HG02852 (cell line): ENCODE measurements at regions not wholly inside any gene's neighbourhood (a gene's known extent, or its start where the extent isn't known, plus 50 kb on each side); places are given as distances from the start of the nearest gene placed in this dataset.

Experiments used
- ATAC-seq: cut with Tn5 transposase; IDR thresholded peaks from one replicate; pipeline ENCODE4 v1.9.1; 2021; ENCODE audit warnings: mild to moderate bottlenecking, moderate library complexity; ENCODE audit not compliant: unreplicated experiment

DNA sequence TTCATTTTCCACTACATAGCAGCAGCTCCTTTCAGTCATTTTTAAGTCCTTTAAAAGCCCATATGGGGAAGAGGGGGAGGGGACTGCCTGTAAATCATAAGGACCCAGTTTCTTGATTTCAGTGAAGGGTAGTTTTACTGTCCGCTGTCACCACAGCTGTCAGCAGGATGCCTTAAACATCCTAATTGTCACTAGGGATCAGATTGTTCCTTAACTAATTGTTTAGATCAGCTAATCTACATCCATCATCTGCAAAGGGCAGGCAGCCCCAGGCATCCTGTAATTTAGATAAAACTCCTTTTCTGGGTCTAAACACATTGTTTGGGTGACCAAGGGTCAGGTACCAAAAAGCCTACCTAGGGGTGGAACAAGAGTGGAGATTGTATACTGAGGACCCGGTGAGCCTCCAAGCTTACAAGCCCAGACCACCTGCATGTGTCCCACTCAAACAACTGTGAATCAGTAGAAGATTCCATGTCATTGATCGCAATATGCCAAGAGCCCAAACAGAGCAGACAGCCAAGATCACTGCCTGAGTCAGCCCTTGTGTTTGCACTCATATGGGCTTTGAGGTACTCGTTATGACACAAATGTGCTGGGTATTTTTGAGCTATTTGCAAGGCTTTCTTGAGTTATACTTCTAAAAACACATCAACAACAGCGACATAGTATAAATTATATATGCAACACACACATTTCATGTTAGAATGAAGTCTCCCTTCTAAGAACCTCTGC lies 198.7 kb upstream of the CEP162 start:
- ATAC-seq = no peak

DNA sequence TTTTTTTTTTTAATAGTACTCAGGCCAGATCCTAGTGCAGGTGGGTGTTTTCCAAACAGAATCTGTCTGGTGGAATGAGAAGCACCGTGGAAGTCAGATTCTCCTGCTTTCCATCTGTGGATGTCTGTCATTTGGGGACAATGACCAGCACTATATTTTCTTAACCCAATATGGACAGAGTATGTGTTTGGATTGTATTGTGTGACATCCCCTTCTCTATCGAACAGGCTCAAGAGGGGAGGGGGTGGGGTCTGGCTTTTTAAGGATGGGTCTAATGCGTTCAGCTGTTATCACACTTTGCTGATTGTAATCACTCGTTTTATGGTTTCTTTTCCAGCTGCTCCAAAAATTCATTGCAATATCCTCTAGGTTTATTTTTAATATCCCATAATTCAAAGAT lies 197.5 kb upstream of the CEP162 start:
- ATAC-seq = no peak

DNA sequence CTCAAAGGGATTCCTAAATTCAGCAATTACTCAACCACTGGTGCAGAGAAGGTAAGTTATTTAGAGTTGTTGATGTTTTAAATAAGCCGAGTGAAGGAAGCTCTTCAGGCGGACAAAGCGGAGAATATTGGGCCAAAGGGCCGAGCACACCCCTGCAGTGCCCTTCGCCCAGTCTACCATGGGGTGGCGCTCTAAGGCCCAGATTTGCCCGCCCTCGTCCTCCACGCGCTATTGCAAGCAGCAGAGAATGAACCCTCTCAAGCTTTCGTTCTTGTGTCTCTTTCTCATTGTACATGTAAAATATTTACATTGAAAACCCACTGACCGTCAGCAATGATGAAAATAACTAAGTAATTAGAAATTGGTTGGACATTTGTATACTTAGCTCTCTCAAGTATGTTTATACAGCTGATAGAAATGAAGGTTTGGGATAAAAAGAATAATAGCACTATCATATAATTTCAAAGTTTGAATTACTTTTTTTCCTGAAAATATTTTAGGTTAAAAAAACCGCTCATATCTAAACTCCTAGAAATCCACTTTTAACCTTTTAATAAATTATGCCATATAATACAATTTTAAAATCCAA lies 195.0 kb upstream of the CEP162 start:
- peak; percentile 67 for ATAC-seq

DNA sequence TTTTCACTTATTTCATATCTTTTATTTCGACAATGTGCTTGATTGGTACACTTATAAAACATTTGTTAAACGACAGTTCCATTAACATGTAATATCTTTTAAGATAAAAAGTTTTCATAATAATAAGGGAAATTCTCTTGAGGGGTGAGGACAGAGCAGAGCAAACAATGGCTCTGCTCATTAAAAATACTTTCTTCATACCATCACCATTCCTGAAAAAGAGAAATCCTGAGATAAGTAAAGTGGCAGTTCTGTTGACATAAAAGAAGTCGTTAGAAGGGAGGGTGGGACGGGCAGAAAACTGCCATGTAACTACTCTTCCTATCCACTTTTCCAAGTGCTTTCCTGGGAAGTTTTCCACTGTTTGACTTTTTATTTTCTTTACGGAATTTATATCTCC lies 193.6 kb upstream of the CEP162 start:
- no peak for ATAC-seq

DNA sequence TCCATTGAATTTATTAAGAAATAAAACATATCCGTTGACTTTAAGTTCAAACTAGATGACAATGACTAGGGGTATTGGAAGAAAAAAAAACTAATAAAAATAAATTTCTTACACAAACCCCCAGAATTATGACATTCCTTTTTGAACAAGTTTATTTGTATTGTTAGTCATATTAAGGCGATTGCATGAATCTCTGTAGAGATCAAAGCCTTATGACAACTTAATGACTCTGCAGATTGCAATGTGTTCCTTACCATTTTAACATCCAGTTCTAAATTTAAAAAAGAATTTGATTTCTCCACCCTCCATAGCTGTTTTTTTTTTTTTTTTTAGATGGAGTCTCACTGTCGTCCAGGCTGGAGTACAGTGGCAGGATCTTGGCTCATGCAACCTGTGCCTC lies 189.8 kb upstream of the CEP162 start:
- ATAC-seq = no peak

DNA sequence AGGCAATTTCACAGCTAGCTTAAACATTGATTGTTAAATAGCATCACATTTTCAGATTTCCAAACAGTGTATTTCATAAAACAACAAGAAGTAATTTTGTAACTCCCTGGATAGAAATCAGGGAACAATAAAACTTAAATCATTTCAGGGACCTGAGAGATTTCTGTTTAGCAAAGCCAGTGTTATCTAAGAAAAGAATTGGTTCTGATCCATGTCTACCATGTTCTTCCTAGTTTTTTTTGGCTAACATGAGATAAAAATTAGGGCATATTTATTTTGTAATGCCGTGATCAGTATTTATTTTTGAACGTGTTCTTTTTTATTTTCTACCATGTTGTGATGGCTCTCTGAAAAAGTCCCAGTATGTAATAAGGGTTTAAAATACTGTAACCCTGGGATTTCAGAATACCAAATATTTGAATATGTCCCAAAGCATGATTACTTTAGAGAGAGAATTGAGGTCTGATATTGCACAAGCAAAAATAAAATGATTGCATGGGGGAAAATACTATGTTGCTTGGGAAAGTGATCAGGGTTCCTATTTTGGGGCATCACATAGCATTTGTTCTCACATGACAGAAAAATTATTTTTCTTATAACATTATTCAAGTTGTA lies 188.7 kb upstream of the CEP162 start:
- ATAC-seq = no peak

DNA sequence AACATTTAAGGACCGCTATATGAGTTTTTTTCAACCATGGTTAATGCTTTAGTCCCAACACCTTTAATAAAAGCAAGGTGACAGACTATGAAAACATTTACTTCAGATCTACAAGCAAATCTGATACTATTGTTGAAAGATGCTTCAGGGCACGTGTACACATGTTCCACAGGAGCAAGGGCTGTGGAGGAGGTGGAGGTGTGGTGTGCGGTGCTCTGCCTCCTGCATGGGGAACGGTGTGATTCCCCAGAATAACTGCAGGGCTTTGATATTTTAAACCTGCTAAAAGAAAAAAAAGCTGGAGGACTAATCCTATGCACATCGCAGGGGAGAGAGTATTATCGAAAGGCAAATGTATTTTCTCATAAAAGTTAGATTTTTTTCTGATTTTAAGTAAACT lies 188.1 kb upstream of the CEP162 start:
- no peak for ATAC-seq

DNA sequence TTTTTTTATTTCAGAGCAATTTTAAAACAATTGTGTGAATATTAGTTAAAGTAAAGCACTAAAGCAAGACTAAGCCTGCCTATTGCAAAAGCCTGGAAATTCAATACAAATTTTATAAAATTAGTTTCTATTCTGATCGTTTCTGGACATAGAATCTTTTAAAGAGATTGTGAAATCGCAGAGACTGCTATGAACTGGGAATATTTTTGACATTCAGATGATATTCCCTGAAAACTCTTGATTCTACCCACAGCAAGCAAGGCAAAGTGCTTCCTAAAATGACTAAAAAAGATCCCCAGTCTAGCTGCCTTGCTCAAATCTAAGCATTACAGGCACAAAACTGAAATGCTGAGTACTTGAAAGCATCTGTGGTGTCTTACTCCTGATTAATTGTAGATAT lies 187.6 kb upstream of the CEP162 start:
- ATAC-seq = no peak

DNA sequence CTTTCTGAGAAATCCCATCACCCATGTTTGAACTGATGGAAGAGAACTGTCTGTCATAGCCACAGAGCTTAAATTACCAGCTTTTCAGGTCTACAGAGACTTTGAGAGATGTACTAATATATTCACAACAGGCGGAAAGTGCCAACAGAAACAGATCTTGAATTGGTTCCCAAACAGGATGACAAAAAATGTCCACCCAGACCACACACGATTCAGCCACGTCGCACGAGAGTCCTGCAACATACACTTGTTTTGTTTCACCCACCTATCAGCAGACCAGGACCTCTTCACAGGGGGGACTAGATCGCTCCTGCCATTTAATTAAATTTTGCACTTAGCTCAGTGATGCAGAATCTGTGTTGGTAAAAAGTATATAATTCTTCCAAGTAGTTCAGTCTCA lies 187.1 kb upstream of the CEP162 start:
- ATAC-seq = no peak

DNA sequence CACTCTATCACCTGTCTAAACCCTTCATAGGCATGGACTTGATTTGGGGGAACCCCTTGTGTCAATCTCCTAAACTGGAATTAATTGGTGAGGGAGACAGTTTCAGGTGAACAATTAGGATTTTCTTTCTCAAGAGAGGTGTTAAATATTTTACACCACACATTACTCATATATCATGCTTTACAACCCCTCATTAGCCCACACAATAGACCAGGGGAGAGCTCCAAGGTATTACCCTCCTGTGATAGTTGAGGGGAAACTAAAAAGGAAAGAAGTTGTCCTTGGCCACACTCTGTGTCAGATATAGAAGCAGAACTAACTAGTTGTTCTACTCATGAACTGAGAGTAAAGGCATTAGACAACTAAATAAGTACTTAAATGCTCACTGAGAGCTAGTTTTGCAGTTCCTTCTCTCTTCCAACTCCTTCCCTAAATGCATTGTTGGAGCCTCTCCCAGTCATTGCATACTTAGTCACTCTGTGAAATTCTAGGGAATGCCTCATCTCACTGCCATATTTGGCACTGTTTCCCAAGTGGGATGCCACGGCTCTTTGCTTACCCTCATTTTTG lies 183.7 kb upstream of the CEP162 start:
- no peak for ATAC-seq

DNA sequence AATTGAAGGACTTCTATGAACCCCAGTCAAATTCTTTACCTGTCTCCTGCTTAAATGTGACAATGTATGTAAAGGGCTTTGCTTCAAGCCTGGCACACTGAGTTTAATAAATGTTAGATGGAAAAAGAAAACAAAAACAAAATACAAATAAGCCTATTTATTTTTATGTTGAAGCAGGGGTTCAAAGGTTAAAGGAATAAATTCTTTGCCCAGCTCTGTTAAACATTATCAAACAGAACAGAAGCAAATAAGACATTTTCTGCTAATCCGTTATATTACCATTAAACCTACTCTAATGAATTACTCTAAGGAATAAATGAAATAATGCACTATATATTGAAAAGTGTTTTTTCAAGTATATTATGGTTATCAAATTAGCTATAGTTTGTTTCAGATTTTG lies 182.5 kb upstream of the CEP162 start:
- ATAC-seq = no peak

DNA sequence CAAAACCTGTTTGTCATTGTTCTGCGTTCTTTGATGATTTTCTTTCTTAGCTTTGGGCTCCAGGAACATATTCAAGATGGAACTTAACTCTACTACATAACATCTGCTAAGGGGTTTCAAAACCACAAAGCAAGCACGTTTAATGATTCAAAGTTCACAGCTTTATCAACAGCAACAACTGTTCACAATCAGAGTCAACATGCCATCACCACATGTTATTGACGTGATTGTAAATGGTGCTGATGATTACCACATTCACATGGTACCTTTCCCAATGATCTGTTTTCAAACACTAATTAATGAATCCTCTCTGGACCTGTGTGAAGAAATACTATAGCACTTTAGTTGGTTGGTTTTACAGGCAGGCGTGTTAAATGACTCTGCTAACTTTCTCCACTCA lies 180.6 kb upstream of the CEP162 start:
- ATAC-seq = no peak

DNA sequence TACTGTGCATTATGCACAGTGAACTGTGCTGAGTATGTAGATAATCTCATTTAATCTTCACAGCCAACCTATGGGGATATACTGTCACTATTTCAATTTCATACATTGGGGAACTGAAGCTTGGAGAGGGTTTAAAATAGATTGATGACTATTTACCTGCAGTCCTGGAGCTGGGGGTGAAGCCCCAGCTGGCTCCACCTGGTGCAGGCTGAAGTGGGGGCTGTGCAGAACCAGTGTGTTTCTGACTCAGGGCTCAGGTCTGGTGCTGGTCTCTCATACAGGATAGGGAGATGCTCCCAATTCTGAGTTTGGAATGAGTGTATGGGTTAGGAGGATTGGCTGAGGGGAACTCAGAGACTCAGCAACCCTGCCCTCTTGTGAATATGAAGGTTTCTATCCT lies 176.1 kb upstream of the CEP162 start:
- no peak for ATAC-seq

DNA sequence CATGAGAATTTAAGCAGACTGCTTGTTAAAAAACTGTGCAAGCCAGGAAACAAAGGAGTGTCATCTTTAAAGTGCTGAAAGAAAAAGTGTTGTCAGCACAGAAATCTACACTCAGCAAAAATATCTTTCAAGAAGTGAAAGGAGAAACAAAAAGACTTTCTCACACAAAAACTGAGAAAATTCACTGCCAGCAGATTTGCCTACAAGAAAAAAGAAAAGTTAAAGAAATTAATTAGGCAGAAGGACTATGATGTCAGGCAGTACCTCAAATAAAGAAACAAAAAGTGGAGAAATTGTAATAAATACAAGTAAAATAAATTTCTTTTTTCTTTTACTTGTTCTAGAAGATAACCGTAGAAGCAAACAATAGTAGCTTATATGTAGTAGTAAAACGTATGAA lies 171.6 kb upstream of the CEP162 start:
- ATAC-seq = no peak

DNA sequence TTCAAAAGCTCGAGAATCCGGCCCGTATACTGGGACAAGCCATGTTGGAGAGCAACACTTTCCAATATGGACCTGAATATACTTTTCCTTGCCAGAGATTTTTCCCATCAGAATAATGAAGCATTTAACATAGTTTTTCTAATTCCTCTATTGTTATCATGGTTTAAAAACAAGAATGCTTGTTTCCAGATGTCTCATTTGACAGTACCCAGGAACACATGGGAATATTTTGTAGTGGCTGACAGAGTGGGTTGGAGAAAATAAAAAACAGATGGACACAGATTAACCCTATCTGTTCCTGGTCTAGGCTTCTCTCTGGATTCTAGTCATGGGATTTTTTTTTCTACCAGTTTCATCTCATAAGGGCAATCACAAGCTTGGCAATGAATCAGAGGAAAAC lies 164.8 kb upstream of the CEP162 start:
- ATAC-seq = no peak

DNA sequence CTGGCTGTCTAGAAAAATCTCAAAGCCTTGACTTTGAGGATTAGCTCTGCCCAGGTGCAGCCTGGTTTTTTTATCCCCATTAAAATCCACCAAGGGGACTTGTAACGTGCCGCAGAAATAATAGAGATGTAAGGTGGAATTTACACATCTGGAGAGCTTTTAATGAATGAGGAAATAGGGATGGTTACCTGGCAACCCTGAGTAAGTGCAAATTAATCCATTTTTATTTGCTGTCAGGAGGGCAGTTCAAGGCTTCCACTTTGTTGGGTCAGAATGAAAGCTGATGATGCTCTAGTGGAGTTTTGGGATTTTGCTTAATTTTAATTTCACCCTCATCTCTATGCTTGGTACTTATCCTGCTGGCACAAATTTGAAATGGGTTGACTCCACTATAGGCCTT lies 163.4 kb upstream of the CEP162 start:
- no peak for ATAC-seq

DNA sequence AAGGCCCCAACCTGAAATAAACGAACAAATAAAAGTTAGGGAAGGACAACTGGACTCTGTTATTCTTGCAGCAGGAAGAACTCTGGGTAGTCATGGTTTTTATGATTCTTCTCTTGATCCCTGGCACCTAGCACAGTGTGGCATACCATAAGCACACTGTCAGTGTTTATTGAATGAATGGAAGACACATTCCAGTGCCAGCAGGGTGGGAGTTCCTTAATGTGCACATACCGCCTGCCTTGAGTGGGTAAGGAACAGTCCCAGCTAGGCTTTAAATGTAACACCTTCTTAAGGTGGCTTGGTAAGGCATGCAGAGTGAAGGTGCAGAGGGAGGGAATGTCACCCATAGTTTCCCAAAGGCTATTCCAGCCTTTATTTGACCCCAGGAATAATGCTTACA lies 162.9 kb upstream of the CEP162 start:
- no peak for ATAC-seq

DNA sequence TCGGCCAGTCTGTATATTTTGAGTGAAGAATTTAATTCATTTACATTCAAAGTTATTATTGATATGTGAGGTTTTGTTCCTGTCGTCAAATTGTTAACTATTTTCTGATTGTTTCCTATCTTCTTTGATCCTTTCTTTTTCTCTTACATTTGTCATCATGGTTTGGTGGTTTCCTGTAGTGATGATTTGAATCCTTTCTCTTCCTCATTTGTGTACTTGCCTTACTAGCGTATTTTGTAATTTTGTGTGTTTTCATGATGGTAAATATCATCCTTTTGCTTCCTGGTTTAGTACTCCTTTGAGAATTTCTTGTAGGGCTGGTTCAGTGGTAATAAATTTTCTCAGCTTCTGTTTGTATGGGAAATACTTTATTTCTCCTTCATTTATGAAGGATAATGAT lies 151.7 kb upstream of the CEP162 start:
- no peak for ATAC-seq

DNA sequence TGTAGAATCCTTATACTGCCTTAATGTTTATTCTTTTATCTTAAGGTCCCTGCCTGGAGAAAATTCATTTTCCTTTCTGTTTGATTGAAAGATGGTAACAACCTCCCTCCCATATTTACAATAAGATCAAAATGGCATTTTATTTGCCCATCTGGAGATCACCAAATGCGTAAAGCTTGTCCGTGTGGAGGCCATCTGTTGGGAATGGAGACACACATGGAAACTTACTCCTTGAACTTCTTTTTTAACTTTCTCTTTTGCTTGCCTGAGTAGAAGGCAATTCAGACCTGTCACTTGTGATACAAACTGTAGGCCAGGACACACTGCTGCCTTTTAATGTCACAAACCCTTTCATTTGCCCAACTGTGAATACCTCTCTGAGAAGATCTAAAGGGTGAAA lies 144.8 kb upstream of the CEP162 start:
- ATAC-seq = no peak

DNA sequence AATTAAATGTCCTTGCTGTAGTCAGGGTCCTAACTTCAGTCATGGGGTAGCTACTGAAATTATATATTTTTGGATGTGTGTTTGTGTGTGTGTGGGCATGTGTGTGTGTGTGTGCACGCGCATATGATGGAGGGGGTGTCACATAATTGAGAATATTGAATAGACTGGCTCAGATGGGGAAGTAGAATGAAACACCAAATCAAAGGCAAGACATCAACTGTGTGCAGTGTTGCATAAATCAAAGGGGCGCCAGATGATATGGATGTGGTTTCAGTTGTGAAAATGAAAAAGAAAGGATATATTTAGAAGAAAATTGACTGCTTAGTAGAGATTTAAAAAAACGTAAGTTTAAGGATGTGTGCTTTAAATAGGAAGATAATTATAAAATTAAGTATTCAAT lies 144.2 kb upstream of the CEP162 start:
- ATAC-seq = no peak

DNA sequence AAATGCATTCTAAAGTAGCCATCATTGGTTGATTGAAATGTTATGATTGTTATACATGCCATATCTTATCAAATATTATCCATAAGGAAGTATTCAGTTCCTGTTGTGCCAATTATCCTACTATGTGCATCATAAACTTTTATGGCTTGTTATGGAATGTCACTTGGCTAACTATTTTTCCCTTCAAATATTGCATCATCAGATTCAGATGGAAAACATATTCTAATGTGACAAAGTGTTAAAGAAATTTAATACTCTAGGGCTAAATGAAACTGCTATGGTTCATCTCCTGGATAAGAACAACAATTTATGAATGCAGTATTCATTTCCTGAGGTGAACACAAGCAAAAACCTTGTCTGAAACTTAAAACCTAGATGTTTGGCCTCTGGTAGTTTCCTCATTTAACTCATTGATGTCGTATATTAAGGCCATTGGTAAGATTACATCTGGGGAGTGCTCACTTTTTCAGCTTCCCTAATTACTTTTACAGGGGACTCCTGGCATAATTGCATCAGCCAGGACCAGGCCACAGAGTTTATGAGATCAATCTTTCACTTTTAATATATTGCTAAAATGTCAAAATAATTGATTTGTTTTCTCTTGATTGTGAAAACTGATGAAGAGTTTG lies 134.9 kb upstream of the CEP162 start:
- ATAC-seq = no peak
